ENCODE measurements at regions not wholly inside any gene's neighbourhood (a gene's known extent, or its start where the extent isn't known, plus 50 kb on each side); places are given as distances from the start of the nearest gene placed in this dataset.
"Not testable (repeated sequence)": the region's sequence is repeated elsewhere in the genome, so short reads cannot be mapped to it uniquely, and the experiment has no call there.

- no peak overlapping the region for H3K27ac ChIP-seq (ENCODE audit: insufficient read depth, low read depth, low read length)
- dilution Hi-C loops (cut with MboI; ENCODE audit: extremely low pct_ligation_motif_present, low sequenced_read_pairs) (no loop called here), intact Hi-C loops (cut with micrococcal nuclease) (no loop called here)
- no peak for FAIRE-seq
- TF ChIP-seq FOS (IDR thresholded peaks at IDR 0.05; ENCODE audit: borderline replicate concordance, insufficient read depth, low read length): no peak
- no peak for TF ChIP-seq GATA2 (IDR thresholded peaks at IDR 0.05; ENCODE audit: insufficient read depth, insufficient read length, low read depth, low read length)
- TF ChIP-seq MAX (IDR thresholded peaks at IDR 0.05; ENCODE audit: insufficient read depth, insufficient read length): no peak
- TF ChIP-seq POLR2AphosphoS5 (IDR thresholded peaks at IDR 0.05; ENCODE audit: insufficient read depth, low read depth, low read length): no peak
- TF ChIP-seq EZH2 (IDR thresholded peaks at IDR 0.05; ENCODE audit: borderline replicate concordance, low read depth, low read length, severe bottlenecking): no peak
- no peak for TF ChIP-seq MYC (IDR thresholded peaks at IDR 0.05; ENCODE audit: low read depth, low read length)
- H3K4me3 ChIP-seq (replicated peaks in 1 of 3; ENCODE audit: insufficient read depth in 1 of 3, low read depth in 1 of 3, low read length in 3 of 3): no peak overlapping the region
- ChIA-PET CTCF (no interaction called here), POLR2A (no interaction called here)
- H3K27me3 ChIP-seq (ENCODE audit: control insufficient read depth in 2 of 2, insufficient read depth in 2 of 2, low read length in 2 of 2): no peaks in the 10 kb centered on the region
- H3K9me3 ChIP-seq (replicated peaks; ENCODE audit: control insufficient read depth, insufficient read depth, low read length): no peaks in the 10 kb centered on the region
- no peak overlapping the region for H3K9ac ChIP-seq (replicated peaks; ENCODE audit: extremely low read depth, insufficient read depth, low read length)
- no peaks in the 10 kb centered on the region for H3K9me1 ChIP-seq (replicated peaks; ENCODE audit: control insufficient read depth, extremely low read depth, insufficient read depth, low read length)
- H3K4me2 ChIP-seq (ENCODE audit: insufficient read depth, low read length): no peak overlapping the region
- no peaks in the 10 kb centered on the region for H3K4me1 ChIP-seq (ENCODE audit: control insufficient read depth, extremely low read depth, insufficient read depth, low read length)
- DNase-seq (ENCODE audit: low read depth, low spot score): no peak
- H3K36me3 ChIP-seq (ENCODE audit: control insufficient read depth in 2 of 2, extremely low read depth in 1 of 2, insufficient read depth in 2 of 2, low read length in 2 of 2): no peaks in the 10 kb centered on the region
- H2AFZ ChIP-seq (ENCODE audit: low read depth, low read length): no peak overlapping the region
- no peaks in the 10 kb centered on the region for H4K20me1 ChIP-seq (replicated peaks; ENCODE audit: control insufficient read depth, extremely low read depth, insufficient read depth, low read length)
- H3K79me2 ChIP-seq (ENCODE audit: control insufficient read depth, insufficient read depth, low read length): no peaks in the 10 kb centered on the region
- BruUV-seq (replicated peaks): no TSS peak
Observed at GRCh38 chr16:5166486-5166885, 68.9 kb upstream of the EEF2KMT start.

- DNase-seq (ENCODE audit: low read depth, low spot score); H2AFZ ChIP-seq (ENCODE audit: low read depth, low read length); H3K4me2 ChIP-seq (ENCODE audit: insufficient read depth, low read length); H3K27ac ChIP-seq (ENCODE audit: insufficient read depth, low read depth, low read length); dilution Hi-C loops (cut with MboI; ENCODE audit: extremely low pct_ligation_motif_present, low sequenced_read_pairs); CTCF ChIA-PET; intact Hi-C loops (cut with micrococcal nuclease); H4K20me1 ChIP-seq (replicated peaks; ENCODE audit: control insufficient read depth, extremely low read depth, insufficient read depth, low read length); H3K4me3 ChIP-seq (replicated peaks in 1 of 3; ENCODE audit: insufficient read depth in 1 of 3, low read depth in 1 of 3, low read length in 3 of 3); H3K79me2 ChIP-seq (ENCODE audit: control insufficient read depth, insufficient read depth, low read length); H3K4me1 ChIP-seq (ENCODE audit: control insufficient read depth, extremely low read depth, insufficient read depth, low read length); H3K27me3 ChIP-seq (ENCODE audit: control insufficient read depth in 2 of 2, insufficient read depth in 2 of 2, low read length in 2 of 2); H3K9me3 ChIP-seq (replicated peaks; ENCODE audit: control insufficient read depth, insufficient read depth, low read length); POLR2A ChIA-PET; H3K36me3 ChIP-seq (ENCODE audit: control insufficient read depth in 2 of 2, extremely low read depth in 1 of 2, insufficient read depth in 2 of 2, low read length in 2 of 2); FAIRE-seq; BruUV-seq (replicated peaks); H3K9ac ChIP-seq (replicated peaks; ENCODE audit: extremely low read depth, insufficient read depth, low read length); H3K9me1 ChIP-seq (replicated peaks; ENCODE audit: control insufficient read depth, extremely low read depth, insufficient read depth, low read length): not testable (repeated sequence)
Observed at GRCh38 chr16:5165429-5165828, 67.8 kb upstream of the EEF2KMT start.

- H3K4me3 ChIP-seq (replicated peaks in 1 of 3; ENCODE audit: insufficient read depth in 1 of 3, low read depth in 1 of 3, low read length in 3 of 3); CTCF ChIA-PET; H3K27ac ChIP-seq (ENCODE audit: insufficient read depth, low read depth, low read length); intact Hi-C loops (cut with micrococcal nuclease); H3K9me3 ChIP-seq (replicated peaks; ENCODE audit: control insufficient read depth, insufficient read depth, low read length); BruUV-seq (replicated peaks); H3K9ac ChIP-seq (replicated peaks; ENCODE audit: extremely low read depth, insufficient read depth, low read length); H3K4me1 ChIP-seq (ENCODE audit: control insufficient read depth, extremely low read depth, insufficient read depth, low read length); POLR2A ChIA-PET; DNase-seq (ENCODE audit: low read depth, low spot score); H2AFZ ChIP-seq (ENCODE audit: low read depth, low read length); H3K27me3 ChIP-seq (ENCODE audit: control insufficient read depth in 2 of 2, insufficient read depth in 2 of 2, low read length in 2 of 2); H3K79me2 ChIP-seq (ENCODE audit: control insufficient read depth, insufficient read depth, low read length); FAIRE-seq; H3K4me2 ChIP-seq (ENCODE audit: insufficient read depth, low read length); H3K9me1 ChIP-seq (replicated peaks; ENCODE audit: control insufficient read depth, extremely low read depth, insufficient read depth, low read length); H4K20me1 ChIP-seq (replicated peaks; ENCODE audit: control insufficient read depth, extremely low read depth, insufficient read depth, low read length); dilution Hi-C loops (cut with MboI; ENCODE audit: extremely low pct_ligation_motif_present, low sequenced_read_pairs); H3K36me3 ChIP-seq (ENCODE audit: control insufficient read depth in 2 of 2, extremely low read depth in 1 of 2, insufficient read depth in 2 of 2, low read length in 2 of 2): not testable (repeated sequence)
Observed at GRCh38 chr16:5162801-5163200, 65.2 kb upstream of the EEF2KMT start.
